Activated naive CD4-positive, alpha-beta T cell treated with Interleukin-2 at 50 U/mL for 16 hours (primary cell): ENCODE measurements at regions not wholly inside any gene's neighbourhood (a gene's known extent, or its start where the extent isn't known, plus 50 kb on each side); places are given as distances from the start of the nearest gene placed in this dataset.

Experiments used
- DNase-seq: peaks from one replicate; pipeline ENCODE4 v3.0.0-alpha.2; 2020

DNA sequence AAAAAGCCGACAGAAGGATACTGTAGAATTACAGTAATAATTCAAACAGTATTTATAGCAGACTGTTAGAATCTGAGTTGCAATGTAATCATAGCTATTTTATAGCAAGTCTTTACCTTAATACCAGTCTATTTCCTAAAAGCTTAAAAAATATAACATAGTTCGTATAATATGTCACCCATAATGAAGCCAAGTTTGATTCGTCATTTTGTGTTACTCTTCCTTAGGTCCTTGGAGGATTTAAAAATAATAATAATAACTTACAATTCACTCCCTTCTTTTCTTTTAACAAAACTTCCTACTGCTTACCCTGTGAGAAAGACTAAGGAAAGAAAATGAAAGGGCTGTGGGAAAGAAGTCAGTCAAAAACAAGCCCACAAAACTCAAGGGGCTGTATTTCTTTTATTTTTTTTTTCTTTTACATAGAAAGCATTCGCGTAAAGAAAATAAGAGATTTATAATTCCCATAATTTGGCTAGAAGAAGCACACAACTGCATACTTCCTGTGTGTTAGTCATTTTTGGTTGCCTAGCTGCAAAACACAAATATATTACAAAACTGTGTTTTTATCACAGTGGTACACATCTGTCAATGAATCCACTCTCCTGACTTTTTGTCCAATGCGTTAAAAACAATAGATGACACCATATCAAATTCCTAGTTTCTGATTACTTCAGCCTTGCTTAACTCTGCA, 187.2 kb upstream of the CELF2 start:
- DNase-seq: no peak

GRCh38 chr10:10831085-10831484, 186.6 kb upstream of the CELF2 start:
- DNase-seq: no peak

GRCh38 chr10:10833955-10834354, 183.7 kb upstream of the CELF2 start:
- no peak for DNase-seq

- no peak for DNase-seq
Observed at GRCh38 chr10:10844251-10844650, 173.4 kb upstream of the CELF2 start.

DNA sequence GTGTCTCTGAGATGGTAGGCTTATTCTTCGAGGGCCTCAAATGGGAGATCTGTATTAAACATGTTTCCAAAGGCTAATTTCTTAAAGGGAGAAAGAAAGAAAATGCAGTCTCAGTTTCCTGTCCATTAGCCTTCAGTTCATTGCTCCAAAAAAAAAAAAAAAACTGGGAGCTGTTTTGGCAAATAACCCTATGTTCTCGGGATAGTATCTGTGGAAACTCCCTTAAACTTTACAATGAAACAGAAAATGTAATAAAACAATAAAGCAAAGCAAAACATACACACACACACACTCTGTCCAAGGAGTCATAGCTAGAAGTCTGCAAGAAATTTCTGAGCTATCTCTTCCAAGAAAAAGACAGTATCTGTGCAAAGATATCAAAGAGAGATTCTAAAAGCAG, 172.5 kb upstream of the CELF2 start:
- no peak for DNase-seq

DNA sequence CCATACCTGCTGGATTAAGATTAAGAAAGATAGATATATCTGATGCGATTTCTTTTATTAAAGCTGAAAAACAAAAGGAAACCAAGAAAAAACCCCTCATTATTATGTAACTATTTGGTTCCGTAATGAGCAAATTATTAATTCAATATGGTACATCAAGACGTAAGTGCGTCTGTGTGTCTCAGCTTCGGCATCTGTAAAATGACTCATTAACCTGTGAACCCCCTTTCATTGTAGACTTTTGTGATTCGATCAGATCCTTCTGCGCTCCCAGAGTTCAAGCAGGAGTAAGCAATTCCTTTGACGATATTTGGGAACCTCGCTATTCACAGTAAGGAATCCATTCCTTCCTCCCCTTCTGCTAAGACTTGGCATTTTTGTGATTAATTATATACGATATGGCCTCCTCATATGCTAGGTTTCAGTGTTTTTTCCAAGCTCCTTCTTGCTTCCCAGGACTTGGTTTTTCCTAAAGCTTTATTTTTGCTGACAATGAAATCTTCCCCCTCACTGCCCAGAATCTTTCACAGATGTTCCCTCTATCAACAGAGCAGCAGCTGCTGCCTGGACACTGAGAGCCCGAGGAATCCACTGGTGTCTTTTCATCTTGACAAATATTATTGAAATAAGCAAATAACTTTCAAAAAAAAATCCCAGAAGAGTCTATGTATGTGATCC, 171.7 kb upstream of the CELF2 start:
- DNase-seq: no peak

- no peak for DNase-seq
Observed at GRCh38 chr10:10846504-10846900, 171.2 kb upstream of the CELF2 start.

DNA sequence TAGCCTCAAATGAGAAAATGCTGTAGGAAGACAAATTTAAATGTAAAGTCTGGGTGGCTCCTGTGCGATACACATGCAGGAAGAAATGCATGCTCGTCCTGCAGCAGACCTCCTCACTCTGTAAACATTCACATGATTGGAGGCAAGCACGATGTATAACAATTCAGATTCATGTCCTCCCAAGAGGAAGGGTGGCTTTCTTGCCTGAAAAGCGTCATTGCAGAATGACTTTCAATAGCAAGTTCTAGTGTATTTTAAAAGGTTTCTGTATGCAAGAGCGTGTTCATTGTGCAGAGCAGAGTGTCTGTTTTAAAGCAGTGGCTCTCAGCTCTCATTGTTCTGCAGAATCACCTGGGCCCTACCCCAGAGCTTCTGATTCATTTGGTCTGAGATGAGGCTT, 170.3 kb upstream of the CELF2 start:
- DNase-seq: no peak

- DNase-seq: no peak
Observed at GRCh38 chr10:10848488-10849111, 169.1 kb upstream of the CELF2 start.

DNA sequence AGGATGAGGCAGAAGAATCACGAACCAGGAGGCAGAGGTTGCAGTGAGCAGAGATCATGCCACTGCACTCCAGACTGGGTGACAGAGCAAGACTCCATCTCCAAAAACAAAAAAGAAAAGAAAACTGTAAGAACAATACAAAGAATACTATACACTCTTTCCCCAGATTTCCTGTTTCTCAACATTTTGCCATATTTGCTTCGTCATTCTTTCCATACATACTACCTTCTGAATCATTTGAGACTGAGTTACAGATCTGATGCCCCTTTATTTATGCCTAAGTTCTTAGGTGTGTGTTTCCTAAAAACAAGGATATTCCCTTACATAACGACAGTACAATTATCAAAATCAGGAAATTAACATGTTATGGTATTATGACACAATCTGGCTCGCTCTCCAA, 168.4 kb upstream of the CELF2 start:
- no peak for DNase-seq

DNA sequence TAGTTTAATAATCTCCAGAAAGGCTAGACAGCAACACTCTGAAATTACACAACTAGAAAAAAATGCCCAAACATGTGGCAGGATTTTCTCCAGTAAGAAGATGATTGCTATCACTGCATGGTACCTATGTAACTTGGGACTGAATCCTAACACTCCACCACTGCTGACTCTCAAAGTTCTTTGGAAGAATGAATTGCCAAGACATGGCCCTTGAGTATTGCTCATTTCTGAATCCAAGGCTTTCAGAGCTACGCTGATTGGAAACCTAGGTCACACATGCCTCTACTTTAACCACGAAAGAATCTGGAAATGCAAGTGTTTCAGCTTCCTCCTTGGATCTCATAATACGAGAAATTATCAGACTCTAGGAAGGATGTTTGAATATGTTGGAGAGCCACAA, 167.5 kb upstream of the CELF2 start:
- DNase-seq: no peak

DNA sequence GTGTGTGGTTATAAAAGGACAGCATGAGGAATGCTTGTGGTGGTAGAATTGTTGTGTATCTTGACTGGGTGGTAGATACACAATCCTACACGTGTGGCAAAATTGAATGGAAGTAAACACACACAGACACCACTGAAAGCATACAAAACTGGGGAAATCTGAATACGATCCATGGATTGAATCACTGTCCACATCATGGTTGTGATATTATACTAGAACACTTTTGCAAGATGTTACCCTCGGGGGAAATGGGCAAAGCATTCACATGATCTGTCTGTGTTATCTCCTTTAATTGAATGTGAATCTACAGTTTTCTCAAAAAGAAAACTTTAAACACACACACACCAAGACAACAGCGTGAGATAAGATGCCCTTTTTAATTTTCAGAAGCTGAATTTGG, 165.2 kb upstream of the CELF2 start:
- no peak for DNase-seq

- DNase-seq: no peak
Observed at GRCh38 chr10:10853954-10854353, 163.7 kb upstream of the CELF2 start.

- DNase-seq: no peak
Observed at GRCh38 chr10:10854725-10855124, 162.9 kb upstream of the CELF2 start.

GRCh38 chr10:10855151-10855581, 162.5 kb upstream of the CELF2 start:
- DNase-seq: no peak

DNA sequence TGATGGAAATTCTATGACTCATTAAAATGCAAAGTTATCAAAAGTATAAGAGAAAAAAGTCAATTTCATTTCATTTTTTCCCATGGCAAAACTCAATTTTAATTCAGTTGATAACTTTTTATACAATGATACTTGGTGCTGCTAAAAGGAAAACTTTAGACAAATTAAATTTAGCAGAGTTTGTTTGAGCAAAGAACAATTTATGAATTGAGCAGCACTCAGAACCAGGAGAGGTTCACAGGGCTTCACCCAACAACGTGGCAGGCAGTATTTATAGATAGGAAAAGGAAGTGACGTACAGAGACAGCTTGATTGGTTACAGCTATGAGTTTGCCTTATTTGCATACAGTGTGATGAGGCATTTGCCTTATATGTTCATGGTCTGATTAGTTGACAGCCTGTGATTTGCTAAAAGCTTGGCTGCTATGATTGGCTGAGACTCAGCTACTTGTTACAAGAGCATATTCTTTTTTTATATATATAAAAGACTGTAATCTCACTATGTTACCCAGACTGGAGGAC, 157.2 kb upstream of the CELF2 start:
- no peak for DNase-seq

- no peak for DNase-seq
Observed at GRCh38 chr10:10865303-10865702, 152.4 kb upstream of the CELF2 start.

DNA sequence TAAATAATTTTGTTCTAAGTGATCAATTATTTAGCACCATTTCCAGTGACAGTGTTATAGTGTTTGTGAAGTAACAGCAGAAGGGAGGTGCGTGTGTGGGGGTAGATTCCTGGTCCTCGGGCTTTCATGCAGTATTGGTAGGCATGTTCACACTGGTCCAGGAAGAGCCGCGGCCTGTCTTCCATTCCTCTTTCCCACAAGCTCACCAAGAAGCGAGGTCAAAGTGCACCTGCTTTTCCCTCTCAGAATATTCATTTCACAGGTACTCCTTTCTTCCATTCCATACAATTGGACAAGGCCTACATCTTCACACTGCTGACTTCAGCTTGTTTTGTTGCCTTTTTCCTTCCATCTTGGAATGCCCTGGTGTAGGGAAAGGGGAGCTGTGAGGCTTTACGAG, 151.8 kb upstream of the CELF2 start:
- no peak for DNase-seq

DNA sequence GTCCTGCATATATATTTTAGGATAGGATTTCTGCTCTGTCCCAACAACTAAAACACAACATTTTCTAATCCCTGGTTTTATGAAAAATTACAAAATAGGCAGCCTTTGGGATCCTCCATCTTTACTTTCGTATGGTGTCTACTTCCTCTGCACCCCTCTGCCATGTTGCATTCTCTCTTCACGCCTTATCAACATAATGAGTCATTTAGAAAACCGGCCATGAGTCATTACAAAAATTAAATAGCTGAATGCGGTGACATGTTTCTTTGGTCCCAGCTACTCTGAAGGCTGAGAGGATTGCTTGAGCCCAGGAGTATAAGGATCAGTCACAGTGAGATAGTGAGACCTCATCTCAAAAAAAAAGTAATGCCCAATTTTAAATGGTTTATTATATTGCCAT, 148.1 kb upstream of the CELF2 start:
- no peak for DNase-seq

- DNase-seq: no peak
Observed at GRCh38 chr10:10870523-10871241, 147.0 kb upstream of the CELF2 start.

DNA sequence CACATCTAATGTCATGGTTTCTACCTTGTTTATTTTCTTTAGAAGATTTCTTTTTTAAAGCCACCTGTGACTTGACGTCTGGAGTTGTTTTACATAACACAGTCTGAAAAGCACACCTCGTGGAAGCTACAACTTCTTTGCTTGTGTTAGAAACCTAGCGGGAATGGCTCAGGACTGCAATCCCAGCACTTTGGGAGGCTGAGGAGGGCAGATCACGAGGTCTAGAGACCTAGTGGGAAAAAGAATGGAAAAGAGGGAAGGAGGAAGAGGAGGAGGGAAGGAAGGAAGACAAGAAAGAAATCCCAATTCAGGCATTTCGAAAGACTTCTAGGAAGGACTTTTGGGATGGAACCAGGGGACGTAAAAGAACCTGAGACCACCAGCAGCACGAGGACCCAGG, 146.3 kb upstream of the CELF2 start:
- no peak for DNase-seq

- no peak for DNase-seq
Observed at GRCh38 chr10:10872035-10872673, 145.5 kb upstream of the CELF2 start.

DNA sequence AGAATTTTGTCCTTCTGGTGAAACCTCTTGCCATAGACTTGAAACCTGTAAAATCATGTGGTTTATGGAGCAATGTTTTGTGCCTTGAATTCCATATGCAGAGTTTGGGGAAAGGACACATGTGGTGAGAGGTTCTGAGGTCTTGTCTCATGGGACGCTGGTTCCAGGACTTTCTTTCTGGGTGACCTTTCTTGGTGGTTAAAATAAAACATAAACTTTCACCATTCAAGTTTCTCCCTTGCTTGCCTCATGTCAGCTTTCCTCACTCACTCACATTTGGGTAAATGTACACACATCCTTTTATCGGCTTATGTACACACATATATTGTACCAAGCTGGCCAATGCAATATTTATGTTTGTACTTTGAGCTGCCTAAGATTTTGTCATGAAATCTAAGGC, 144.9 kb upstream of the CELF2 start:
- no peak for DNase-seq
